Esophagus squamous epithelium (tissue), 5 donors: ENCODE measurements at regions not wholly inside any gene's neighbourhood (a gene's known extent, or its start where the extent isn't known, plus 50 kb on each side); places are given as distances from the start of the nearest gene placed in this dataset.
"Not testable (repeated sequence)": the region's sequence is repeated elsewhere in the genome, so short reads cannot be mapped to it uniquely, and the experiment has no call there.

Source experiments
- DNase-seq: peaks from one replicate; lab custom pipeline; 2025; lab: John Stamatoyannopoulos, UW
- H3K27ac ChIP-seq, 4 donors: fragments of 200-600 bp; sonication (generic); one replicate each; pipeline ENCODE4 v1.5.1; 2016 to 2019; ENCODE audit warnings: mild to moderate bottlenecking in 1 of 4
- H3K27me3 ChIP-seq, 4 donors: fragments of 200-600 bp; sonication (generic); 1 replicate in 3 of 4; 2 replicates in 1 of 4; pipeline versions ENCODE4 v1.5.1 to v1.6.0; 2017 to 2021; ENCODE audit warnings: antibody characterized with exemption in 1 of 4
- H3K36me3 ChIP-seq, 3 donors: fragments of 200-600 bp; sonication (generic); one replicate each; pipeline ENCODE4 v1.5.1; 2016 to 2019
- H3K4me1 ChIP-seq, 3 donors: fragments of 200-600 bp; sonication (generic); one replicate each; pipeline ENCODE4 v1.5.1; 2017 to 2019
- H3K4me3 ChIP-seq, 4 donors: fragments of 200-600 bp; sonication (generic); 1 replicate in 3 of 4; 2 replicates in 1 of 4; pipeline ENCODE4 v1.5.1; 2016 to 2019; ENCODE audit warnings: mild to moderate bottlenecking in 2 of 4, moderate library complexity in 1 of 4
- H3K9me3 ChIP-seq, 3 donors: fragments of 200-600 bp; sonication (generic); one replicate each; pipeline ENCODE4 v1.5.1; 2016 to 2019
- POLR2A ChIP-seq, 4 donors: fragments of 450-650 bp; IDR thresholded peaks; one replicate each; pipeline ENCODE4 v1.6.1; 2017; ENCODE audit warnings: antibody characterized with exemption in 4 of 4, mild to moderate bottlenecking in 4 of 4, moderate library complexity in 3 of 4
- WGBS, 2 donors: methylation state at CpG; one replicate each; pipeline ENCODE4 v1.1.5; 2018; 5-methylcytosine and 5-hydroxymethylcytosine counted together
- intact Hi-C: fragments of 100-400 bp; cut with DNase I; formaldehyde crosslinking; loops from one replicate; pipeline ENCODE4 v1.15.0; 2022
- small RNA-seq, 4 donors: library from RNA; depleted of rRNA; stranded (forward); fragments of <200 nt; gene quantifications; one replicate each; pipeline ENCODE3, GENCODE V24; 2016
- TF ChIP-seq, protein P1 (sequence below), 6 experiments: fragments of 450-650 bp in 4 of 6; fragments of 200-600 bp in 2 of 6; sonication (generic) in 2 of 6; IDR thresholded peaks; one replicate each; pipeline ENCODE4 v1.5.1; 2016 to 2019; ENCODE audit warnings: antibody characterized with exemption in 6 of 6, mild to moderate bottlenecking in 4 of 6, moderate library complexity in 4 of 6
- donor health status: DM: yes; HTN: yes; CAD: no.

DNA sequence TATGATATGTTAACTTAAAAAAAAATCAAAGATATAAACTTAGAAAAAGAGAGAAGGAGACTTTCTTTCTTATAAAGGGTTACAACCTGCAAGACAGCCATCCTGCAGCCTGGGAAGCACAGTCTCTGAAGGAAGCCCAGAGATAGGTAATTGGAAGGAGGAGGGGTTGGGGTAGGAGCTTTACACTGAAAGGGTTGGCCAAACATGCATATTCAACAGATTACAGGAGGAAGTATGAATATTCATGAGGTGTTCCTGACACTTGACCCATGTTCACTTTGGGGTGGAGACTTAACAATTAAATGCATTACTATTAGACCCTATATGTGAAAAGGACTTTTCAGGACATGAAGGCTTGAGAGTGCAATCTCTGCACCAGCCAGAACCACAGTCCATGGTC, 71.7 kb upstream of the CDH2 start:
- Histone ChIP-seq H3K9me3 (no peaks in the 10 kb centered on the region), H3K36me3 (no peaks in the 10 kb centered on the region), H3K27ac (no peak overlapping the region), H3K27me3 (no peaks in the 10 kb centered on the region), H3K4me1 (no peaks in the 10 kb centered on the region), H3K4me3 (no peak overlapping the region)
- intact Hi-C loops, result no loop called here
- TF ChIP-seq POLR2A (IDR thresholded peaks at IDR 0.05), result no peak
- TF ChIP-seq, protein P1, sequence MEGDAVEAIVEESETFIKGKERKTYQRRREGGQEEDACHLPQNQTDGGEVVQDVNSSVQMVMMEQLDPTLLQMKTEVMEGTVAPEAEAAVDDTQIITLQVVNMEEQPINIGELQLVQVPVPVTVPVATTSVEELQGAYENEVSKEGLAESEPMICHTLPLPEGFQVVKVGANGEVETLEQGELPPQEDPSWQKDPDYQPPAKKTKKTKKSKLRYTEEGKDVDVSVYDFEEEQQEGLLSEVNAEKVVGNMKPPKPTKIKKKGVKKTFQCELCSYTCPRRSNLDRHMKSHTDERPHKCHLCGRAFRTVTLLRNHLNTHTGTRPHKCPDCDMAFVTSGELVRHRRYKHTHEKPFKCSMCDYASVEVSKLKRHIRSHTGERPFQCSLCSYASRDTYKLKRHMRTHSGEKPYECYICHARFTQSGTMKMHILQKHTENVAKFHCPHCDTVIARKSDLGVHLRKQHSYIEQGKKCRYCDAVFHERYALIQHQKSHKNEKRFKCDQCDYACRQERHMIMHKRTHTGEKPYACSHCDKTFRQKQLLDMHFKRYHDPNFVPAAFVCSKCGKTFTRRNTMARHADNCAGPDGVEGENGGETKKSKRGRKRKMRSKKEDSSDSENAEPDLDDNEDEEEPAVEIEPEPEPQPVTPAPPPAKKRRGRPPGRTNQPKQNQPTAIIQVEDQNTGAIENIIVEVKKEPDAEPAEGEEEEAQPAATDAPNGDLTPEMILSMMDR (IDR thresholded peaks at IDR 0.05), result no peak
- DNase-seq, result no peak

DNA sequence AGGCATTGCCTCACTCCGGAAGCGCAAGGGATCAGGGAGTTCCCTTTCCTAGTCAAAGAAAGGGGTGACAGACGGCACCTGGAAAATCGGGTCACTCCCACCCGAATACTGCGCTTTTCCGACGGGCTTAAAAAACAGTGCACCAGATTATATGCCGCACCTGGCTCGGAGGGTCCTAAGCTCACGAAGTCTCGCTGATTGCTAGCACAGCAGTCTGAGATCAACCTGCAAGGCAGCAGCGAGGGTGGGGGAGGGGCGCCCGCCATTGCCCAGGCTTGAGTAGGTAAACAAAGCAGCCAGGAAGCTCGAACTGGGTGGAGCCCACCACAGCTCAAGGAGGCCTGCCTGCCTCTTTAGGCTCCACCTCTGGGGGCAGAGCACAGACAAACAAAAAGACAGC, 63.7 kb upstream of the CDH2 start:
- H3K27ac ChIP-seq, H3K36me3 ChIP-seq, DNase-seq, H3K9me3 ChIP-seq, H3K27me3 ChIP-seq, H3K4me3 ChIP-seq, H3K4me1 ChIP-seq, intact Hi-C loops: not testable (repeated sequence)
- 91 to 100% methylated on average over 1 to 7 of the region's 16 CpGs for WGBS, 2 donors

DNA sequence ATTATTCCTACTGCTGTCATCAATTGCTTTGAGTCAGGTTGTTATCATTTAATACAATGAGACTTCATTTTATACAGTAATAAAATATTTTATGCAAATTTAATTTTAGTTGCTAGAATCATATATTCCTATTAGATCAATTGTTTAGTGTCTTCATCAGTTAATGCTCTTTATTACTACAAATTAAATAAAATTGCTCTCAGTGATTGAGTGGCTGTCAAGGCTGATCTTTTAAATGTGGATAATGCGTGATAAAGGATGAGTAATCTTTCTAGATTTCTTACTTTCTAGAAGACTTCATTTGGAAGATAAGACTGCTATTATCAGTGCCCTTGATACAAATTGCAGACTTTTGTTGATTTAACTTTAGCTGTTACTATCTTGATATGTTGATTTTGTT, 59.6 kb upstream of the CDH2 start:
- H3K9me3 ChIP-seq, result no peaks in the 10 kb centered on the region
- no peak overlapping the region for H3K27ac ChIP-seq
- 67 to 77% methylated on average over 1 of the region's 1 CpG for WGBS, 2 donors
- H3K4me3 ChIP-seq, result no peak overlapping the region
- DNase-seq, result no peak
- intact Hi-C loops, result no loop called here
- no peaks in the 10 kb centered on the region for H3K36me3 ChIP-seq
- H3K27me3 ChIP-seq, result no peaks in the 10 kb centered on the region
- H3K4me1 ChIP-seq, result no peaks in the 10 kb centered on the region
- no peak for TF ChIP-seq POLR2A (IDR thresholded peaks at IDR 0.05)
- TF ChIP-seq, protein P1 (IDR thresholded peaks at IDR 0.05), result no peak

Small RNA genes in the stretch of these regions (small RNA-seq; reads per million reads assigned to genes)
- gene AC023932.1 (0 reads per million in 4 donors), gene AC105245.1 (0 reads per million in 4 donors), gene RNU6-408P (0 reads per million in 4 donors)
